Subcutaneous abdominal adipose tissue (tissue), 5 donors: ENCODE measurements at regions not wholly inside any gene's neighbourhood (a gene's known extent, or its start where the extent isn't known, plus 50 kb on each side); places are given as distances from the start of the nearest gene placed in this dataset.

Experiments
- H3K27ac ChIP-seq: one replicate; pipeline ENCODE4 v1.7.0; 2013; ENCODE audit warnings: low read depth, mild to moderate bottlenecking, inconsistent platforms, low read length, moderate library complexity
- H3K27me3 ChIP-seq, 5 donors: one replicate each; pipeline ENCODE4 v1.7.0; 2013; ENCODE audit warnings: low read length in 5 of 5, inconsistent platforms in 1 of 5; ENCODE audit not compliant: control insufficient read depth in 5 of 5, insufficient read depth in 4 of 5
- H3K36me3 ChIP-seq, 5 donors: one replicate each; pipeline ENCODE4 v1.7.0; 2013; ENCODE audit warnings: low read length in 5 of 5; ENCODE audit not compliant: control insufficient read depth in 5 of 5, insufficient read depth in 5 of 5
- H3K4me1 ChIP-seq, 5 donors: one replicate each; pipeline ENCODE4 v1.7.0; 2013; ENCODE audit warnings: low read length in 5 of 5, mild to moderate bottlenecking in 3 of 5, moderate library complexity in 1 of 5; ENCODE audit not compliant: control insufficient read depth in 5 of 5, insufficient read depth in 5 of 5
- H3K4me3 ChIP-seq, 5 donors: one replicate each; pipeline ENCODE4 v1.7.0; 2013; ENCODE audit warnings: low read length in 5 of 5, low read depth in 1 of 5
- H3K9ac ChIP-seq, 5 donors: one replicate each; pipeline ENCODE4 v1.7.0; 2013; ENCODE audit warnings: low read length in 5 of 5, mild to moderate bottlenecking in 4 of 5, moderate library complexity in 3 of 5
- H3K9me3 ChIP-seq, 5 donors: one replicate each; pipeline ENCODE4 v1.7.0; 2013; ENCODE audit warnings: low read length in 5 of 5; ENCODE audit not compliant: control insufficient read depth in 5 of 5
- donor health status: healthy.
- donor health status: healthy.
- donor health status: healthy.
- donor health status: healthy.
- donor health status: healthy.

- Histone ChIP-seq H3K4me3 (no peak overlapping the region), H3K9ac (no peak overlapping the region), H3K27me3 (no peaks in the 10 kb centered on the region), H3K4me1 (peaks cover 0 to 10% (median 0%) of the 10 kb centered on the region in 5 donors), H3K9me3 (no peaks in the 10 kb centered on the region), H3K27ac (no peak overlapping the region), H3K36me3 (no peaks in the 10 kb centered on the region)
These were observed 240.9 kb downstream of the BCAT1 start for GRCh38 chr12:24708043-24708442.

DNA sequence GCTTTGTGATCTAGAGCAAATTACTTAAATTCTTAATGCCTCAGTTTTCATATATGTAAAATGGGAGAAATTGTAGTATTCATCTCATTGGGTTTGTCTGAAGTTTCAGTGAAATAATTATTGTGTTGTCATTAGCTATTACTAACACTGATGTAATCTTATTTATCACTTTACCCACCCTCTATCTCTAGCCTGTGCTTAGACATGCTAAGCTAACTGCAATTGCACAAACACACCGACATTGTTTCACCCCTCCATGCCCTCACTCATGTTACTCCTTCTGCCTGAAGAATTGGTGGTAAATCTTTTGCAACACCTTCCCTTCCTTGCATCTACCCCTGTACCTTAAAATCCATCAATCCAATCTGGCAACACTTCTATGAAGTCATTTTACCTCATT, 241.6 kb downstream of the BCAT1 start:
- H3K9me3 ChIP-seq, result no peaks in the 10 kb centered on the region
- no peaks in the 10 kb centered on the region for H3K36me3 ChIP-seq
- H3K27ac ChIP-seq, result no peak overlapping the region
- H3K9ac ChIP-seq, result no peak overlapping the region
- peaks cover 0 to 10% (median 0%) of the 10 kb centered on the region in 5 donors for H3K4me1 ChIP-seq
- no peaks in the 10 kb centered on the region for H3K27me3 ChIP-seq
- H3K4me3 ChIP-seq, result no peak overlapping the region

DNA sequence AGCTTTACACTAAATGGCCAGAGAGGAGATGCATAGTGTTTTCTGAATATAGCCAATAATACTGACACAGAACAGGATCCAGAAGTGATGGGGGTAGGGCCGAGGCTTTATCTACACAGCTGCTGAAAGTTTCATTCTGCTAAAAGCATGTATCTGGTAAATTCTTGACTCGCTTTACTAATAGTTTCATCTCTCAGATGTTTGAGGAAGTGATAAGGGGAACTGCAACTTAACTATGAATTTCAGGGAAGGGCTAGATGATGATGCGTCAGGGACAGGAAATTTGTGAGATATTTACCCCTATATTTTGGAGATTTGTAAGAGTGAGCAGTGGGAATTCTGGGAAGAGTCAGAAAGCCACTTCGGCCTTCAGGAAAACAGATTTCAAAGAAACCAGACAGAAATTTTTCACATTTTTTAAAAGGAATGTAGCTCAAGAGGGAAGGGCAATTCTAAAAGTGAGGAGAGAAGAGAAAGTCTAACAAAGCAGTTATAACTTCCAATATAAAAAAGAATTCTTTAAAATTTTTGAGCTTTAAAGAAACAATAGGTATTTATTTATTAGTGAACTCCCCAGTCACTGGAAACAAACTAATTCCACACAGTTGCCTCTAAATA, 243.1 kb downstream of the BCAT1 start:
- Histone ChIP-seq H3K27ac (no peak overlapping the region), H3K36me3 (no peaks in the 10 kb centered on the region), H3K27me3 (no peaks in the 10 kb centered on the region), H3K9ac (peak overlapping the region in 1 of 5 donors; percentile 19), H3K9me3 (peaks cover 0 to 2% (median 0%) of the 10 kb centered on the region in 5 donors), H3K4me1 (peaks cover 0 to 10% (median 0%) of the 10 kb centered on the region in 5 donors), H3K4me3 (no peak overlapping the region)

DNA sequence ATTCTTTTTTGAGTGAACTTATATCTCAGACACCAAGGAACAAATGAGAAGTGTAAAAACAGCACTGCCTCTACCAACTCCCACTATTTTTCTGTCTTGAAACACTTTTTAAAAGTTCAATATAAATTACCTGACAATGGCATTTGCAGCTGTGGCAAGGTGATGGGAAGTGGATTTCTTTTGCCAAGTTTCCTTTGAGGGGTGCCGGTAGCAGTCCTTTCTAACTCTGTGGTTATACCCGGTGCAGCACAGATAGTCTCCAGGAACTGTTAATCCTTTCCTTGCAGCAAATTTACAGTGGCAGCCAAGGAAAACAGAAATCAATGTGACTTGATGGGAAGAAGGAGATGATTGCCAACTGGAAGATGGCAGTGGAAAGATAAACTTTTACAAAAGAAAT, 243.7 kb downstream of the BCAT1 start:
- no peaks in the 10 kb centered on the region for H3K36me3 ChIP-seq
- H3K9me3 ChIP-seq, result peaks cover 0 to 4% (median 0%) of the 10 kb centered on the region in 5 donors
- no peak overlapping the region for H3K9ac ChIP-seq
- no peaks in the 10 kb centered on the region for H3K27me3 ChIP-seq
- peaks cover 0 to 10% (median 0%) of the 10 kb centered on the region in 5 donors for H3K4me1 ChIP-seq
- H3K4me3 ChIP-seq, result no peak overlapping the region
- no peak overlapping the region for H3K27ac ChIP-seq

- no peaks in the 10 kb centered on the region for H3K27me3 ChIP-seq
- H3K4me3 ChIP-seq, result no peak overlapping the region
- no peak overlapping the region for H3K9ac ChIP-seq
- no peaks in the 10 kb centered on the region for H3K36me3 ChIP-seq
- peaks cover 0 to 34% (median 0%) of the 10 kb centered on the region in 5 donors for H3K4me1 ChIP-seq
- no peak overlapping the region for H3K27ac ChIP-seq
- H3K9me3 ChIP-seq, result peaks cover 0 to 4% (median 0%) of the 10 kb centered on the region in 5 donors
These were observed 247.6 kb downstream of the BCAT1 start for GRCh38 chr12:24701343-24701742.

DNA sequence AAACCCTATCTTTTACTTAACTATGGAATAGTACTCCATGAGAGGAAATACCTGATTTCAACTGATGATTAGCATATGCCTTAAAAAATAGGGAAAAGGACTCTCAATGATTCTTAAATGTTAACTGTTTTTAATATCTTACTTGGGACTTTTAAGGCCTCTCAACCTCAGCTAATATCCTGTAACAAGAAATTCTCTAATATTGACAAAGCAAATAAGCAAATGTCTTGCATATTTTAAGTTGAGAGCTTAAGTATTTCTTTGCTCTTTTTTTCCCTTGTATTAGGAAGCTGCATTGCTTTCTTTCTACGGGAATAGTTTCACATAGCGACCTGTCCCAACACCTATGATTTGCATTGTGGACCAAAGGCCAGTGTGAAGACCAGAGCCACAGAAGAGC, 249.9 kb downstream of the BCAT1 start:
- H3K27me3 ChIP-seq, result no peaks in the 10 kb centered on the region
- no peaks in the 10 kb centered on the region for H3K36me3 ChIP-seq
- H3K27ac ChIP-seq, result no peak overlapping the region
- no peak overlapping the region for H3K4me3 ChIP-seq
- peaks cover 0 to 33% (median 0%) of the 10 kb centered on the region in 5 donors for H3K4me1 ChIP-seq
- peaks cover 0 to 4% (median 0%) of the 10 kb centered on the region in 5 donors for H3K9me3 ChIP-seq
- H3K9ac ChIP-seq, result no peak overlapping the region

DNA sequence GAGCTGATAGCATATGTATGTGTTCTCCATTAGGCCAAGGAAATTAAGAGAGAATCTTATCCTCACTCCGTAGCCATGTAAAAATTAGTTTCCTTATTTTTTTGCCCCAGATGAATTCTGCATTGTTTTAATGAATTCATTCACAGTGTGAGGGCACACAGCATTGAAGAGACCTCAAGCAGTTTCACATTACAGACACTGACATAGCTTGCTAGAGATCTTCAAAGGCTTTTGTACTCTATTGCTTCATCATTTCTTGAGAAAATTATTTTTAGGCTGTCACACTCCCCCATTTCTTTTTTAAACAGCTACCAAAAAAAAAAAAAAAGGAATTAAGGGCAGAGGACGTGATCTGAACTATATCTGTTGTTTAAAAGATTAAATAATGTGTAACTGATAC, 251.1 kb downstream of the BCAT1 start:
- no peaks in the 10 kb centered on the region for H3K36me3 ChIP-seq
- H3K4me1 ChIP-seq, result peaks cover 0 to 33% (median 0%) of the 10 kb centered on the region in 5 donors
- no peak overlapping the region for H3K27ac ChIP-seq
- H3K4me3 ChIP-seq, result no peak overlapping the region
- peak overlapping the region in 1 of 5 donors; percentile 66 for H3K9ac ChIP-seq
- peaks cover 0 to 4% (median 0%) of the 10 kb centered on the region in 5 donors for H3K9me3 ChIP-seq
- H3K27me3 ChIP-seq, result no peaks in the 10 kb centered on the region

DNA sequence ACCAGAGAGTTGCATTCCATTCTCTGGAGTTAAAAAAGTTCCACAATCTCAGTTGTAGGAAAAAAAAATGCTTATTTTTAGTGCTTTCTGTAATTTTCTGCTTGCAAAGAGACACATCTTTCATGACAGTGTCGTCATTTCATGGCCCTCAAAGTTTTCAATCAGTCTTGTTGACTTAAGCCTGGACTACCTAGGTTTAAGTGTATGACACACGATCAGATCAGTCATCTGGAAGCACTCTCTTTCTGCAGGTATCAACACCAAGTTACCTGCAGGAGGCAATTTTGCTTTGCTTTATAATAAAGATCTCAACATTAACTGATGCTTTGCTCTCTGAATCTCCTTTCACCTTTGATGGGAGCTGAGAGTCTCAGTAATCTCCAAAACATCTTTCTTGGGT, 251.6 kb downstream of the BCAT1 start:
- Histone ChIP-seq H3K27me3 (no peaks in the 10 kb centered on the region), H3K4me1 (peaks cover 0 to 33% (median 0%) of the 10 kb centered on the region in 5 donors), H3K36me3 (no peaks in the 10 kb centered on the region), H3K27ac (no peak overlapping the region), H3K9me3 (peaks cover 0 to 4% (median 0%) of the 10 kb centered on the region in 5 donors), H3K4me3 (no peak overlapping the region), H3K9ac (peak overlapping the region in 1 of 5 donors; percentile 66)

DNA sequence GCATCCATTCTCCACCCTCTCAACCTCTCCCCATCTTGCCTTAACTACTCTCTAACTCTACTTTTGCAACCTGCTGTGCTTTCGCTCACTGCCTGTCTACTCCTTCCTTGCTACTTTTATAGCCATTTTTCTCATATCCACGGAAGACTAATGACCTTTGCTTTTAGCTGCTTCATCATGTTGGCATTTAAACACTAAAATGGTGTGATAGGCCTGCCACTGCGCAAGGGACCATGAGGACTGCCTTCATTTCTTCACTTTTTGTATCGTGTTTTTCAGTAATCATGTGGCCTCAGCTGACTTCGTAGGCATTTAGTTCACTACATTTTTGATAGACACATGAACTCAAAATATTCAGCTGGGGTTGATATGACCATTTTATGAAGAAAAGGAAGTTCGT, 252.1 kb downstream of the BCAT1 start:
- Histone ChIP-seq H3K27ac (no peak overlapping the region), H3K4me3 (no peak overlapping the region), H3K9ac (no peak overlapping the region), H3K36me3 (no peaks in the 10 kb centered on the region), H3K27me3 (no peaks in the 10 kb centered on the region), H3K9me3 (peaks cover 0 to 4% (median 0%) of the 10 kb centered on the region in 5 donors), H3K4me1 (peaks cover 0 to 33% (median 0%) of the 10 kb centered on the region in 5 donors)

DNA sequence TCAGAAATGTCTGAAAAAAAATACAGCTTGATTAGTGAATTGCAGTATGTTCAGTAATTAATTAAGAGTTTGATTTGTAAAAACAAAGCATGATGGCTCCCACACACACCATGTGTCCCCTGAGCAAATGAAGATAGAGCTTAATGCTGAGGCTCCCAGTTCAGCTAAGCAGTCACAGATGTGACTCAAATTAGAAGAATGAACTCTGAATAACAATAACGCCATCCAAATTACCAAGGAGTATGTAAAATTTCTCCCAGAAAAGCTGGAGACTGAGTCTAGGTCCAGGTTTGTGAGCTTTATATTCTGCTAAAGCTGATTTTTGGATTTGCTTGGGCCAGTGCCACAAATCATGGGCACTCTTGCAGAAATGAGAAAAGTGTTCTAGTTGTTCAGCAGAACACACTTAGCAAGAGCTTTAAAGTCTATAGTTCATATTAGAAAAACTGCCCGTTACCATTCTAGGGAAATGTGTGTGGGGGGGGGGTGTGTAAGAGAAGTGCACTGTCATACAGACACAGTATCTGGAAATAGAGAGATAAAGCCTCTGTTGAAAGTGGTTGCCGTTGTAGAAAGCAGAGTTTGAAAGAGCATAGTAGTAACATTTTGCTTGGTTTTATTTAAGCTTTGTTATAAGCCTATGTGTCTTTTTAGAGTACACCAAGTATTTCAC, 253.1 kb downstream of the BCAT1 start:
- Histone ChIP-seq H3K27ac (no peak overlapping the region), H3K4me1 (peaks cover 0 to 33% (median 0%) of the 10 kb centered on the region in 5 donors), H3K9ac (no peak overlapping the region), H3K9me3 (peaks cover 0 to 1% (median 0%) of the 10 kb centered on the region in 5 donors), H3K4me3 (no peak overlapping the region), H3K36me3 (no peaks in the 10 kb centered on the region), H3K27me3 (no peaks in the 10 kb centered on the region)
